ENCODE measurements at regions not wholly inside any gene's neighbourhood (a gene's known extent, or its start where the extent isn't known, plus 50 kb on each side); places are given as distances from the start of the nearest gene placed in this dataset.

DNA sequence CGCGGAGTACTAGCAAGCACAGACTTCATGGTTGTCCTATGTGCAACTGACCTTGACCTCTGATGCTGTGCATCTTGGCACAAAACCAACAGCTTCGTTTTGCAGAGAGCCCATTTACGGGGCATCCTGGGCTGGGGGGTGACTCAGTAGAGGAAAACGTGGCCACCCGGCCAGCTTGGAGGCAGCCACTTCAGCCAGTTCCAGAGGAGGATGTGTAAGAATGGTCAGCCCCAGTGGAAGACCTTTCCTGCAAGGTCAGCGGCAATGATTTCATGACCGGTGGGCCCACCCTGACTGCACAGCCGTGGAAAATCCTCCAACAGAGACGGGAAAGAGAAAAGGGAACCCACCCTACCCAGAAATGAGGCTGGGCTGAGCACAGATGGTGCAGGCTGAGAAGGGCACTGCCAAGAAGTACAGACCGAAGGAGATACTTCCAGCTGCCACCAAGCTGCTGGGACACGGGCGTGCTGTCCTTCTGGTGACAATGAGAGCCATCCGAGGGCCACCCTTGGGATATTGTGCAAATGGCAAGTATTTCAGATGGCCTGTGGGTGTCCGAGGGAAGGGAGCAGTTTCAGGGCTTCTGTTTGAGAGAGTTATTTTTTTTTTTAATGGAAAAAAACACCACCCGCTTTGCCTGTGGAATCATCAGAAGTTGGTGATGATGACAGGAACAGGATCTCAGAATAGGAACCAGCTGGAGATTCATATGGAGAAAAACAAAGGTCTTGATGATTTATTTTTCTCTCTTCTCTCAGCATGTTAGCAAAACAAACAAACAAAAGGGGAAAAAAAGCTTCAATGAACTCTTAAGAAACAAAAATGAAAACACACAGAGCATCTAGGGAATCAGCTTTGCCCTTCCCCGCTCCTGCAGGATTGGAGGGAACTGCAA, 120.2 kb upstream of the RFLNA start:
- Histone ChIP-seq H3K4me1 (peaks cover 0 to 10% (median 4%) of the 10 kb centered on the region in 4 donors), H3K27me3 (no peaks in the 10 kb centered on the region), H3K4me3 (no peak overlapping the region), H3K36me3 (no peaks in the 10 kb centered on the region), H3K9me3 (no peaks in the 10 kb centered on the region), H3K27ac (peak overlapping the region in 1 of 4 donors; percentile 39)
- 35 to 48% methylated on average over 17 of the region's 17 CpGs for WGBS, 2 donors
- TF ChIP-seq POLR2A (IDR thresholded peaks at IDR 0.05) (no peak), EP300 (IDR thresholded peaks at IDR 0.05) (no peak)
- TF ChIP-seq, protein P1, sequence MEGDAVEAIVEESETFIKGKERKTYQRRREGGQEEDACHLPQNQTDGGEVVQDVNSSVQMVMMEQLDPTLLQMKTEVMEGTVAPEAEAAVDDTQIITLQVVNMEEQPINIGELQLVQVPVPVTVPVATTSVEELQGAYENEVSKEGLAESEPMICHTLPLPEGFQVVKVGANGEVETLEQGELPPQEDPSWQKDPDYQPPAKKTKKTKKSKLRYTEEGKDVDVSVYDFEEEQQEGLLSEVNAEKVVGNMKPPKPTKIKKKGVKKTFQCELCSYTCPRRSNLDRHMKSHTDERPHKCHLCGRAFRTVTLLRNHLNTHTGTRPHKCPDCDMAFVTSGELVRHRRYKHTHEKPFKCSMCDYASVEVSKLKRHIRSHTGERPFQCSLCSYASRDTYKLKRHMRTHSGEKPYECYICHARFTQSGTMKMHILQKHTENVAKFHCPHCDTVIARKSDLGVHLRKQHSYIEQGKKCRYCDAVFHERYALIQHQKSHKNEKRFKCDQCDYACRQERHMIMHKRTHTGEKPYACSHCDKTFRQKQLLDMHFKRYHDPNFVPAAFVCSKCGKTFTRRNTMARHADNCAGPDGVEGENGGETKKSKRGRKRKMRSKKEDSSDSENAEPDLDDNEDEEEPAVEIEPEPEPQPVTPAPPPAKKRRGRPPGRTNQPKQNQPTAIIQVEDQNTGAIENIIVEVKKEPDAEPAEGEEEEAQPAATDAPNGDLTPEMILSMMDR (IDR thresholded peaks at IDR 0.05), result no peak
- peak in 1 of 2 donors; percentile 16 for DNase-seq (ENCODE audit: low spot score in 2 of 2)

DNA sequence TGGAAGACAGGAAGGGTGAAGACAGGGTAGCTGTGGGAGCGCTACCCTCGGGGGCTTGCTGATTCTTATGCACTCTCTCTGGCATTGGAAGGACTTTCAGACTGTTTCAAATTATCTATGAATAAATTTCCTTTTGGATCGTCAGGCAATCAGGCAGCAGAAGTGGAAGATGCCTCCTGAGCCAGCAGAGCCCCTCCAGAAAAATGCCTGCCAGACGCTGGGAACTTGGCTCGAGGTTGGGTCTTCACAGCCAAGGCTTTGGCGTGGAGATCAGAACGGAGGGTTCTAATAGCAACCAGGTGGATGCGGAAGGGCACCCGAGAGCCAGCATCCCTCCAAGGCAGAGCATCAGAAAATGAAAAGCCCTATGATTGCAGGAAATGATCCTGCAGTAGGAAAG, 119.2 kb upstream of the RFLNA start:
- H3K27me3 ChIP-seq, result no peaks in the 10 kb centered on the region
- H3K4me3 ChIP-seq, result no peak overlapping the region
- no peaks in the 10 kb centered on the region for H3K36me3 ChIP-seq
- no peaks in the 10 kb centered on the region for H3K9me3 ChIP-seq
- no peak overlapping the region for H3K27ac ChIP-seq
- WGBS, 2 donors, result 73 to 80% methylated on average over 9 of the region's 9 CpGs
- no peak for TF ChIP-seq POLR2A (IDR thresholded peaks at IDR 0.05)
- TF ChIP-seq, protein P1 (IDR thresholded peaks at IDR 0.05), result no peak
- TF ChIP-seq EP300 (IDR thresholded peaks at IDR 0.05), result no peak
- peaks cover 0 to 10% (median 4%) of the 10 kb centered on the region in 4 donors for H3K4me1 ChIP-seq
- DNase-seq (ENCODE audit: low spot score in 2 of 2), result no peak

DNA sequence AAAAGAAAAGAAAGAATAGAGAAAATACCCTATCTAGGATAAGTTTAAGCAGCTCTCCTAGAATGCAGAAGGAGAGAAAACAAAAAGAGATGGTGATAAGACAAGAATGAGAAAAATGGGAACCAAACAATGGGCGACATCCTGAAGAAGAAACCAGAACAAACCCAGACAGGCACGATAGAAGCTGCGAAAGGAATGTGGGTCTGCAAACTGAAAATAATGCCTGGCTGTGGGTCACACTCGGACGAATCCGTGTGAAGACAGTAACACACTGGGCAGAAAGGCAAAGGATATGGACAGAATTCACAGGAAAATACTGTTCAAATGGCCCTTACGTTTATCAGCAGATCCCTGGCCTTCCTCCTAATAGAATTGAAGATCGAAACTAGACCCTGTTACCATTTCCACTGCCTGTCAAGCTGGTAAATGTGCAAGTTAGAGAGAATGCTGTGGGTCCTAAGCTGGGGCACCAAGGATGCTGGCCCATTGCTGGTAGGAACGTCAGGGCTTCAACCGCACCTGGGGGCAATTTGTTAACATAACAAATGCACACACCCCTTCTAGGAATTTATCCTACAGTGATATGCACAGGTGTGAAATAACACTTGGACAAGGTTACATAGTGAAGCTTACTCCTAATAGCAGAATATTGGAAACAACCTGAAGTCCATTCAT, 117.5 kb upstream of the RFLNA start:
- TF ChIP-seq EP300 (IDR thresholded peaks at IDR 0.05) (no peak), POLR2A (IDR thresholded peaks at IDR 0.05) (no peak)
- TF ChIP-seq, protein P1 (IDR thresholded peaks at IDR 0.05), result no peak
- H3K4me3 ChIP-seq, result no peak overlapping the region
- no peaks in the 10 kb centered on the region for H3K27me3 ChIP-seq
- H3K27ac ChIP-seq, result no peak overlapping the region
- 86 to 92% methylated on average over 10 of the region's 10 CpGs for whole genome bisulfite sequencing, 2 donors
- no peak for DNase-seq (ENCODE audit: low spot score in 2 of 2)
- no peaks in the 10 kb centered on the region for H3K9me3 ChIP-seq
- no peaks in the 10 kb centered on the region for H3K36me3 ChIP-seq
- H3K4me1 ChIP-seq, result peaks cover 0 to 10% (median 4%) of the 10 kb centered on the region in 4 donors

DNA sequence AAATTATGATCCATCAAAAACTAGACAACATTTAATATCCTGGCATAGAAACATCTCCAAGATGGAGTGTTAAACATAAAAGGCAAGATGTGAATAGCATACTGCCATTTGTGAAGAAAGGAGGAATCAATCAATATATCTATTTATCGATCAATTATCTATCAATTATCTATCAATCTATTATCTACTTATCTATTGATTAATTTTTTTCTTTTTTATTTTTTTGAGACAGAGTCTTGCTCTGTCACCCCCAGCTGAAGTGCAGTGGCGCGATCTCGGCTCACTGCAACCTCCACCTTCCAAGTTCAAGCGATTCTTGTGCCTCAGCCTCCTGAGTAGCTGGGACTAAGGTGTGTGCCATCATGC, 117.0 kb upstream of the RFLNA start:
- no peak for TF ChIP-seq POLR2A (IDR thresholded peaks at IDR 0.05)
- no peak for TF ChIP-seq EP300 (IDR thresholded peaks at IDR 0.05)
- TF ChIP-seq, protein P1 (IDR thresholded peaks at IDR 0.05), result no peak
- no peak overlapping the region for H3K4me3 ChIP-seq
- 97 to 98% methylated on average over 5 of the region's 5 CpGs for WGBS, 2 donors
- H3K4me1 ChIP-seq, result peaks cover 0 to 10% (median 4%) of the 10 kb centered on the region in 4 donors
- no peaks in the 10 kb centered on the region for H3K9me3 ChIP-seq
- DNase-seq (ENCODE audit: low spot score in 2 of 2), result no peak
- no peaks in the 10 kb centered on the region for H3K27me3 ChIP-seq
- no peaks in the 10 kb centered on the region for H3K36me3 ChIP-seq
- H3K27ac ChIP-seq, result no peak overlapping the region

All from tibial nerve (tissue), 4 donors.